Lower lobe of right lung (tissue), 2 donors: ENCODE measurements at regions not wholly inside any gene's neighbourhood (a gene's known extent, or its start where the extent isn't known, plus 50 kb on each side); places are given as distances from the start of the nearest gene placed in this dataset.
A peak's percentile ranks its signal among the peaks of the same experiment; 100 is the strongest.

Source experiments
- ATAC-seq, 2 donors: fragments of 200-7000 bp; cut with Tn5 transposase; one replicate each; pipeline ENCODE4 v1.9.1; 2020 to 2022; ENCODE audit warnings: mild to moderate bottlenecking in 2 of 2, moderate library complexity in 2 of 2
- DNase-seq: peaks from one replicate; pipeline ENCODE4 v3.0.0-alpha.2; 2020
- H3K27ac ChIP-seq: fragments of 200-600 bp; one replicate; pipeline ENCODE4 v1.8.0; 2022
- H3K27me3 ChIP-seq: fragments of 200-600 bp; one replicate; pipeline ENCODE4 v1.8.0; 2022; ENCODE audit warnings: low read depth
- H3K36me3 ChIP-seq: fragments of 200-600 bp; one replicate; pipeline ENCODE4 v1.8.0; 2022; ENCODE audit warnings: mild to moderate bottlenecking
- H3K4me1 ChIP-seq: fragments of 200-600 bp; one replicate; pipeline ENCODE4 v1.8.0; 2022
- H3K4me3 ChIP-seq: fragments of 200-600 bp; one replicate; pipeline ENCODE4 v1.8.0; 2022; ENCODE audit warnings: mild to moderate bottlenecking
- H3K9me3 ChIP-seq: fragments of 200-600 bp; one replicate; pipeline ENCODE4 v1.8.0; 2022
- CTCF ChIP-seq: fragments of 200-600 bp; IDR thresholded peaks from one replicate; pipeline ENCODE4 v1.8.0; 2022; ENCODE audit warnings: antibody characterized with exemption, mild to moderate bottlenecking
- intact Hi-C: fragments of 100-400 bp; cut with DNase I; formaldehyde crosslinking; loops from one replicate; pipeline ENCODE4 v1.11.0; 2022
- donor health status: DM: no; HTN: yes; CAD: no; lungs with severe emphysema.

GRCh38 chr2:191557841-191558240 lies 120.1 kb upstream of the NABP1 start:
- TF ChIP-seq CTCF, result no peak
- Histone ChIP-seq H3K4me1 (no peaks in the 10 kb centered on the region), H3K9me3 (no peaks in the 10 kb centered on the region), H3K27me3 (no peaks in the 10 kb centered on the region), H3K4me3 (no peak overlapping the region), H3K36me3 (no peaks in the 10 kb centered on the region), H3K27ac (no peak overlapping the region)
- intact Hi-C loops, result no loop called here
- DNase-seq, result no peak
- no peak for ATAC-seq

- no peaks in the 10 kb centered on the region for H3K4me1 ChIP-seq
- no peaks in the 10 kb centered on the region for H3K36me3 ChIP-seq
- ATAC-seq, result no peak
- DNase-seq, result no peak
- no peaks in the 10 kb centered on the region for H3K9me3 ChIP-seq
- intact Hi-C loops, result no loop called here
- H3K4me3 ChIP-seq, result no peak overlapping the region
- no peak overlapping the region for H3K27ac ChIP-seq
- no peak for TF ChIP-seq CTCF
- H3K27me3 ChIP-seq, result no peaks in the 10 kb centered on the region
Observed at GRCh38 chr2:191559569-191559968, 118.4 kb upstream of the NABP1 start.

GRCh38 chr2:191560411-191560980 lies 117.4 kb upstream of the NABP1 start:
- Histone ChIP-seq H3K4me3 (no peak overlapping the region), H3K4me1 (no peaks in the 10 kb centered on the region), H3K27me3 (no peaks in the 10 kb centered on the region), H3K9me3 (no peaks in the 10 kb centered on the region), H3K27ac (no peak overlapping the region), H3K36me3 (no peaks in the 10 kb centered on the region)
- DNase-seq (no peak), ATAC-seq (no peak)
- TF ChIP-seq CTCF, result no peak
- intact Hi-C loops, result no loop called here

- intact Hi-C loops, result no loop called here
- Histone ChIP-seq H3K27ac (no peak overlapping the region), H3K4me1 (no peaks in the 10 kb centered on the region), H3K9me3 (no peaks in the 10 kb centered on the region), H3K27me3 (no peaks in the 10 kb centered on the region), H3K36me3 (no peaks in the 10 kb centered on the region), H3K4me3 (no peak overlapping the region)
- DNase-seq, result no peak
- no peak for TF ChIP-seq CTCF
- ATAC-seq, result no peak
Observed at GRCh38 chr2:191565120-191565519, 112.8 kb upstream of the NABP1 start.

- Histone ChIP-seq H3K27ac (no peak overlapping the region), H3K4me1 (peaks cover under 1% of the 10 kb centered on the region), H3K9me3 (no peaks in the 10 kb centered on the region), H3K27me3 (no peaks in the 10 kb centered on the region), H3K36me3 (no peaks in the 10 kb centered on the region), H3K4me3 (no peak overlapping the region)
- TF ChIP-seq CTCF, result no peak
- no peak for DNase-seq
- intact Hi-C loops, result no loop called here
- ATAC-seq, result peak; percentile 64 to 77
Observed at GRCh38 chr2:191565647-191566198, 112.2 kb upstream of the NABP1 start.
